A673 (cell line): ENCODE measurements at regions not wholly inside any gene's neighbourhood (a gene's known extent, or its start where the extent isn't known, plus 50 kb on each side); places are given as distances from the start of the nearest gene placed in this dataset.

Experiments used
- BruUV-seq: library from RNA; stranded (reverse); fragments of 400-500 nt; replicated peaks from 2 replicates; lab custom pipeline; 2021; lab: Mats Ljungman, UMichigan
- CTCF ChIA-PET: fragments of 300-600 bp; sonication (Branson Sonifier 250); formaldehyde crosslinking; loops from one replicate; lab custom pipeline; 2022; ENCODE audit warnings: antibody characterized with exemption; lab: Charles Lee
- POLR2A ChIA-PET: fragments of 300-600 bp; sonication (Branson Sonifier 250); formaldehyde crosslinking; loops from one replicate; lab custom pipeline; 2022; ENCODE audit warnings: antibody characterized with exemption; ENCODE audit not compliant: low non-redundant PET; lab: Charles Lee
- DNase-seq: peaks from one replicate; pipeline ENCODE4 v3.0.0-alpha.2; 2015; ENCODE audit warnings: low spot score
- H3K27ac ChIP-seq: fragments of 200-600 bp; sonication (generic); 2 replicates; pipeline ENCODE4 v1.5.1; 2016; ENCODE audit warnings: mixed run types, low read depth, mild to moderate bottlenecking, mixed read lengths, antibody characterized with exemption, low read length; ENCODE audit not compliant: poor library complexity, severe bottlenecking
- H3K27me3 ChIP-seq: fragments of 200-600 bp; sonication (generic); replicated peaks from 2 replicates; pipeline ENCODE4 v1.6.1; 2017; ENCODE audit warnings: mixed run types, low read depth, mild to moderate bottlenecking, mixed read lengths, antibody characterized with exemption, low read length; ENCODE audit not compliant: insufficient read depth, poor library complexity
- H3K36me3 ChIP-seq: fragments of 200-600 bp; sonication (generic); 2 replicates; pipeline ENCODE4 v1.6.1; 2016; ENCODE audit warnings: mixed run types, mild to moderate bottlenecking, mixed read lengths, antibody characterized with exemption, low read length; ENCODE audit not compliant: insufficient read depth, poor library complexity, severe bottlenecking
- H3K4me1 ChIP-seq: fragments of 200-600 bp; sonication (generic); 2 replicates; pipeline ENCODE4 v1.6.1; 2017; ENCODE audit warnings: mixed run types, mild to moderate bottlenecking, mixed read lengths, antibody characterized with exemption, low read length; ENCODE audit not compliant: insufficient read depth, poor library complexity, severe bottlenecking
- H3K4me3 ChIP-seq: fragments of 200-600 bp; sonication (generic); 2 replicates; pipeline ENCODE4 v1.5.1; 2016; ENCODE audit warnings: low read depth, mixed run types, mild to moderate bottlenecking, mixed read lengths, low read length; ENCODE audit not compliant: poor library complexity, severe bottlenecking
- H3K9me3 ChIP-seq: fragments of 200-600 bp; sonication (generic); 2 replicates; pipeline ENCODE4 v1.6.1; 2016; ENCODE audit warnings: mixed run types, low read depth, mild to moderate bottlenecking, mixed read lengths, antibody characterized with exemption, low read length; ENCODE audit not compliant: poor library complexity, severe bottlenecking
- CTCF ChIP-seq: fragments of 300-800, 200-600 bp; sonication (generic); conservative IDR thresholded peaks from 2 replicates; pipeline ENCODE4 v1.5.1; 2017; ENCODE audit warnings: low read depth, mild to moderate bottlenecking, antibody characterized with exemption, low read length, moderate library complexity, mixed read lengths
- EZH2 ChIP-seq: fragments of 200-600 bp; sonication (generic); IDR thresholded peaks from 2 replicates; pipeline ENCODE4 v1.6.1; 2017; ENCODE audit warnings: borderline replicate concordance, low read depth, mild to moderate bottlenecking, mixed read lengths, antibody characterized with exemption, low read length; ENCODE audit not compliant: poor library complexity, severe bottlenecking
- intact Hi-C: fragments of 100-400 bp; cut with micrococcal nuclease; formaldehyde crosslinking; loops from one replicate; pipeline ENCODE4 v1.10.0; 2022; ENCODE audit not compliant: unreplicated experiment

GRCh38 chr6:150656156-150656555, 56.5 kb downstream of the PLEKHG1 start:
- no TSS peak for BruUV-seq
- no peak overlapping the region for H3K4me3 ChIP-seq
- no peak overlapping the region for H3K27ac ChIP-seq
- H3K27me3 ChIP-seq, result no peaks in the 10 kb centered on the region
- ChIA-PET POLR2A (no interaction called here), CTCF (no interaction called here)
- no peaks in the 10 kb centered on the region for H3K9me3 ChIP-seq
- H3K4me1 ChIP-seq, result peaks cover 10% of the 10 kb centered on the region
- DNase-seq, result no peak
- H3K36me3 ChIP-seq, result no peaks in the 10 kb centered on the region
- TF ChIP-seq EZH2 (no peak), CTCF (no peak)
- intact Hi-C loops, result no loop called here

GRCh38 chr6:150658421-150658820, 58.7 kb downstream of the PLEKHG1 start:
- TF ChIP-seq CTCF, result no peak
- no peak for TF ChIP-seq EZH2
- ChIA-PET POLR2A (interaction anchor here (0.6 kb wide), 1 partner anchor 155 kb away, joined by 6 read pairs; no protein-coding TSS in a partner anchor), CTCF (no interaction called here)
- no peaks in the 10 kb centered on the region for H3K9me3 ChIP-seq
- H3K4me1 ChIP-seq, result peaks cover 10% of the 10 kb centered on the region
- intact Hi-C loops, result no loop called here
- no peak overlapping the region for H3K27ac ChIP-seq
- H3K4me3 ChIP-seq, result no peak overlapping the region
- H3K36me3 ChIP-seq, result no peaks in the 10 kb centered on the region
- no peak for DNase-seq
- H3K27me3 ChIP-seq, result no peaks in the 10 kb centered on the region
- BruUV-seq, result no TSS peak

- no peak overlapping the region for H3K4me3 ChIP-seq
- no peaks in the 10 kb centered on the region for H3K9me3 ChIP-seq
- intact Hi-C loops, result no loop called here
- POLR2A ChIA-PET, result interaction anchor here (0.6 kb wide), 1 partner anchor 154 kb away, joined by 6 read pairs; no protein-coding TSS in a partner anchor
- no peaks in the 10 kb centered on the region for H3K36me3 ChIP-seq
- H3K27me3 ChIP-seq, result no peaks in the 10 kb centered on the region
- TF ChIP-seq CTCF (no peak), EZH2 (no peak)
- no peak overlapping the region for H3K27ac ChIP-seq
- CTCF ChIA-PET, result no interaction called here
- BruUV-seq, result no TSS peak
- DNase-seq, result no peak
- H3K4me1 ChIP-seq, result peaks cover 10% of the 10 kb centered on the region
These were observed 59.5 kb downstream of the PLEKHG1 start for GRCh38 chr6:150659046-150659763.
